GM18861 (cell line): ENCODE measurements at regions not wholly inside any gene's neighbourhood (a gene's known extent, or its start where the extent isn't known, plus 50 kb on each side); places are given as distances from the start of the nearest gene placed in this dataset.

Source experiments
- ATAC-seq: cut with Tn5 transposase; IDR thresholded peaks from one replicate; pipeline ENCODE4 v1.9.1; 2021; ENCODE audit not compliant: unreplicated experiment

- ATAC-seq = no peak
Measured at GRCh38 chr5:71939452-71940230, 167.6 kb upstream of the MAP1B start.

GRCh38 chr5:71943874-71944273 lies 163.4 kb upstream of the MAP1B start:
- no peak for ATAC-seq

- ATAC-seq = no peak
Measured at GRCh38 chr5:71945436-71945835, 161.8 kb upstream of the MAP1B start.

GRCh38 chr5:71946343-71947030 lies 160.8 kb upstream of the MAP1B start:
- ATAC-seq = no peak

- ATAC-seq = no peak
Measured at GRCh38 chr5:71948206-71948605, 159.1 kb upstream of the MAP1B start.

GRCh38 chr5:71949772-71950171 lies 157.5 kb upstream of the MAP1B start:
- ATAC-seq = no peak

- ATAC-seq = no peak
Measured at GRCh38 chr5:71953866-71954265, 153.4 kb upstream of the MAP1B start.

GRCh38 chr5:71954329-71954728 lies 152.9 kb upstream of the MAP1B start:
- no peak for ATAC-seq

- no peak for ATAC-seq
Measured at GRCh38 chr5:71955723-71956122, 151.6 kb upstream of the MAP1B start.

GRCh38 chr5:71957292-71957898 lies 149.9 kb upstream of the MAP1B start:
- ATAC-seq = no peak

- ATAC-seq = no peak
Measured at GRCh38 chr5:71960195-71960594, 147.1 kb upstream of the MAP1B start.

GRCh38 chr5:71961786-71962185 lies 145.5 kb upstream of the MAP1B start:
- no peak for ATAC-seq

- no peak for ATAC-seq
Measured at GRCh38 chr5:71969460-71969859, 137.8 kb upstream of the MAP1B start.

- ATAC-seq = no peak
Measured at GRCh38 chr5:71971862-71972261, 135.4 kb upstream of the MAP1B start.

GRCh38 chr5:71972777-71973473 lies 134.3 kb upstream of the MAP1B start:
- ATAC-seq = no peak

- no peak for ATAC-seq
Measured at GRCh38 chr5:71973563-71973962, 133.7 kb upstream of the MAP1B start.

GRCh38 chr5:71974165-71974564 lies 133.1 kb upstream of the MAP1B start:
- ATAC-seq = no peak

- no peak for ATAC-seq
Measured at GRCh38 chr5:71974622-71975021, 132.7 kb upstream of the MAP1B start.

GRCh38 chr5:71976449-71976848 lies 130.8 kb upstream of the MAP1B start:
- no peak for ATAC-seq

- ATAC-seq = no peak
Measured at GRCh38 chr5:71977311-71977710, 130.0 kb upstream of the MAP1B start.

- no peak for ATAC-seq
Measured at GRCh38 chr5:71978216-71978615, 129.1 kb upstream of the MAP1B start.
